SU-DHL-6 (cell line): ENCODE measurements at regions not wholly inside any gene's neighbourhood (a gene's known extent, or its start where the extent isn't known, plus 50 kb on each side); places are given as distances from the start of the nearest gene placed in this dataset.

Experiments
- H2AFZ ChIP-seq: fragments of 200-600 bp; sonication (generic); 2 replicates; pipeline ENCODE4 v1.6.1; 2014; ENCODE audit warnings: low read depth, mild to moderate bottlenecking, moderate library complexity, mixed read lengths, antibody characterized with exemption, low read length; ENCODE audit not compliant: severe bottlenecking
- H3F3A ChIP-seq: fragments of 200-600 bp; shearing (Covaris generic); 2 replicates; pipeline ENCODE4 v1.6.0; 2016; ENCODE audit warnings: antibody characterized with exemption, mild to moderate bottlenecking; ENCODE audit not compliant: insufficient read depth
- H3K27ac ChIP-seq: fragments of 200-600 bp; sonication (generic); 2 replicates; pipeline ENCODE4 v1.5.1; 2016; ENCODE audit warnings: low read depth, mild to moderate bottlenecking, low read length, moderate library complexity, mixed read lengths
- H3K27me3 ChIP-seq: fragments of 200-600 bp; sonication (generic), shearing (Covaris generic); 2 replicates; pipeline ENCODE4 v1.6.0; 2014; ENCODE audit warnings: mild to moderate bottlenecking, low read length
- H3K36me3 ChIP-seq: fragments of 200-600 bp; sonication (generic); 2 replicates; pipeline ENCODE4 v1.6.1; 2014; ENCODE audit warnings: mild to moderate bottlenecking, low read length, mixed read lengths
- H3K4me2 ChIP-seq: fragments of 300-600, 200-600 bp; shearing (Covaris generic), sonication (generic); 2 replicates; pipeline ENCODE4 v1.6.0; 2014; ENCODE audit warnings: low read length, low read depth, mild to moderate bottlenecking; ENCODE audit not compliant: poor library complexity, severe bottlenecking
- H3K4me3 ChIP-seq: fragments of 200-600 bp; sonication (generic); 2 replicates; pipeline ENCODE4 v1.5.1; 2014; ENCODE audit warnings: antibody characterized with exemption, low read length, mild to moderate bottlenecking, mixed read lengths; ENCODE audit not compliant: insufficient read depth, poor library complexity, severe bottlenecking
- H3K79me2 ChIP-seq: fragments of 200-600 bp; sonication (generic); 2 replicates; pipeline ENCODE4 v1.6.1; 2014; ENCODE audit warnings: mild to moderate bottlenecking, low read length, moderate library complexity; ENCODE audit not compliant: insufficient read depth
- H3K9ac ChIP-seq: fragments of 200-600 bp; sonication (generic); 2 replicates; pipeline ENCODE4 v1.7.0; 2014; ENCODE audit warnings: mild to moderate bottlenecking, low read length
- H3K9me2 ChIP-seq: fragments of 200-600 bp; sonication (generic); replicated peaks from 2 replicates; pipeline ENCODE4 v1.6.1; 2014; ENCODE audit warnings: low read length; ENCODE audit not compliant: insufficient read depth
- H3K9me3 ChIP-seq: fragments of 200-600 bp; sonication (generic); 2 replicates; pipeline ENCODE4 v1.6.1; 2014; ENCODE audit warnings: low read length, mixed read lengths; ENCODE audit not compliant: insufficient read depth
- H4K20me1 ChIP-seq: fragments of 200-600 bp; sonication (generic); 2 replicates; pipeline ENCODE4 v1.6.1; 2014; ENCODE audit warnings: low read depth, mild to moderate bottlenecking, antibody characterized with exemption, low read length, moderate library complexity, mixed read lengths
- EZH2phosphoT487 ChIP-seq: fragments of 200-600 bp; sonication (generic), shearing (Covaris generic); conservative IDR thresholded peaks from 2 replicates; pipeline ENCODE4 v1.6.1; 2018; ENCODE audit warnings: mild to moderate bottlenecking, antibody characterized with exemption, low read length, moderate library complexity, mixed read lengths
- TF ChIP-seq, protein P1 (sequence below): fragments of 200-600 bp; sonication (generic); IDR thresholded peaks from one replicate; pipeline ENCODE4 v1.5.1; 2017; ENCODE audit warnings: antibody characterized with exemption, mild to moderate bottlenecking, low read length, moderate library complexity; ENCODE audit not compliant: insufficient read depth, poor library complexity, severe bottlenecking

GRCh38 chr9:88266416-88266815, 121.8 kb upstream of the SPIN1 start:
- Histone ChIP-seq H2AFZ (no peak overlapping the region), H3K79me2 (no peaks in the 10 kb centered on the region), H3K36me3 (no peaks in the 10 kb centered on the region), H3K9me2 (no peaks in the 10 kb centered on the region), H3K9ac (no peak overlapping the region), H3K4me3 (no peak overlapping the region), H3K4me2 (no peak overlapping the region), H3K9me3 (no peaks in the 10 kb centered on the region), H3K27me3 (no peaks in the 10 kb centered on the region), H3F3A (no peaks in the 10 kb centered on the region), H3K27ac (no peak overlapping the region), H4K20me1 (no peaks in the 10 kb centered on the region)
- TF ChIP-seq, protein P1, sequence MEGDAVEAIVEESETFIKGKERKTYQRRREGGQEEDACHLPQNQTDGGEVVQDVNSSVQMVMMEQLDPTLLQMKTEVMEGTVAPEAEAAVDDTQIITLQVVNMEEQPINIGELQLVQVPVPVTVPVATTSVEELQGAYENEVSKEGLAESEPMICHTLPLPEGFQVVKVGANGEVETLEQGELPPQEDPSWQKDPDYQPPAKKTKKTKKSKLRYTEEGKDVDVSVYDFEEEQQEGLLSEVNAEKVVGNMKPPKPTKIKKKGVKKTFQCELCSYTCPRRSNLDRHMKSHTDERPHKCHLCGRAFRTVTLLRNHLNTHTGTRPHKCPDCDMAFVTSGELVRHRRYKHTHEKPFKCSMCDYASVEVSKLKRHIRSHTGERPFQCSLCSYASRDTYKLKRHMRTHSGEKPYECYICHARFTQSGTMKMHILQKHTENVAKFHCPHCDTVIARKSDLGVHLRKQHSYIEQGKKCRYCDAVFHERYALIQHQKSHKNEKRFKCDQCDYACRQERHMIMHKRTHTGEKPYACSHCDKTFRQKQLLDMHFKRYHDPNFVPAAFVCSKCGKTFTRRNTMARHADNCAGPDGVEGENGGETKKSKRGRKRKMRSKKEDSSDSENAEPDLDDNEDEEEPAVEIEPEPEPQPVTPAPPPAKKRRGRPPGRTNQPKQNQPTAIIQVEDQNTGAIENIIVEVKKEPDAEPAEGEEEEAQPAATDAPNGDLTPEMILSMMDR = no peak
- no peak for TF ChIP-seq EZH2phosphoT487

DNA sequence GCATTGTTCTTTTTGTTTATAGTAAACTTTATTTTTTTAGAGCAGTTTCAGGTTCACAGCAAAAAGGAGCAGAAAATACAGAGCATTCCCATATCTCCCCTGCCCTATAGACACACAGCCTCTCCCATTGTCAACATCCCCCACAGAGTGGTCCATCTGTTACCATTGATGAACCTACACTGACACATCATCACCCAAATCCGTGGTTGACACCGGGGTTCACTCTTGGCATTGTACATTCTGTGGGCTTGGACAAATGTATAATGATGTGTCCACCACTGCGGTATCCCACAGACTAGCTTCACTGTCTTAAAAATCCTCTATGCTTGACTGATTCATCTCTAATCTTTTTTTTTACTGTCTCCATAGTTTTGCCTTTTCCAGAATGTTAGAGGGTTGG, 120.7 kb upstream of the SPATA31C2 start:
- Histone ChIP-seq H4K20me1 (no peaks in the 10 kb centered on the region), H3K79me2 (no peaks in the 10 kb centered on the region), H3K9me3 (no peaks in the 10 kb centered on the region), H3K9ac (no peak overlapping the region), H3K27ac (no peak overlapping the region), H2AFZ (no peak overlapping the region), H3K9me2 (no peaks in the 10 kb centered on the region), H3F3A (no peaks in the 10 kb centered on the region), H3K36me3 (no peaks in the 10 kb centered on the region), H3K27me3 (no peaks in the 10 kb centered on the region), H3K4me3 (no peak overlapping the region), H3K4me2 (no peak overlapping the region)
- no peak for TF ChIP-seq EZH2phosphoT487
- TF ChIP-seq, protein P1 = no peak

DNA sequence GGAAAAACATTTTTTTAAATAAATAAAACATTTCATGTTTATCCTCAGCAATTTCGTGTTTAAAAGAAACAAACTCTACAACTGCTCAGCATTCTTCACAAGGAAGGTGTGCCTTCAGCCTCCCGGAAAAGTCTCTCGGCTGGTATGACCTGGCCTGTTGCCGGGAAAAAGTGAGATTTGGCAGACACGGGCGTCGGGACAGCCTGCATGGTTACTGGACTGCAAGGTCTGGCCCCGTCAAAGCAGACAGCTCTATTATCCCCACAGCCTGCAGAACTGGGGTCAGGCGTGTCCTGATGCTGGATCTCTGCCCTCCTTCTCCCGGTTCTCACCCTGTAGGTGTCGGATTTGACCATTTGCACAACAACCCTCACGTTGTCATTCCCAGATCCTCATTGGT, 120.3 kb upstream of the SPATA31C2 start:
- Histone ChIP-seq H3K9me2 (no peaks in the 10 kb centered on the region), H3K79me2 (no peaks in the 10 kb centered on the region), H3K27me3 (no peaks in the 10 kb centered on the region), H3K9me3 (no peaks in the 10 kb centered on the region), H3F3A (no peaks in the 10 kb centered on the region), H3K4me2 (no peak overlapping the region), H2AFZ (no peak overlapping the region), H3K9ac (no peak overlapping the region), H4K20me1 (no peaks in the 10 kb centered on the region), H3K36me3 (no peaks in the 10 kb centered on the region), H3K4me3 (no peak overlapping the region), H3K27ac (no peak overlapping the region)
- no peak for TF ChIP-seq EZH2phosphoT487
- TF ChIP-seq, protein P1 = no peak

DNA sequence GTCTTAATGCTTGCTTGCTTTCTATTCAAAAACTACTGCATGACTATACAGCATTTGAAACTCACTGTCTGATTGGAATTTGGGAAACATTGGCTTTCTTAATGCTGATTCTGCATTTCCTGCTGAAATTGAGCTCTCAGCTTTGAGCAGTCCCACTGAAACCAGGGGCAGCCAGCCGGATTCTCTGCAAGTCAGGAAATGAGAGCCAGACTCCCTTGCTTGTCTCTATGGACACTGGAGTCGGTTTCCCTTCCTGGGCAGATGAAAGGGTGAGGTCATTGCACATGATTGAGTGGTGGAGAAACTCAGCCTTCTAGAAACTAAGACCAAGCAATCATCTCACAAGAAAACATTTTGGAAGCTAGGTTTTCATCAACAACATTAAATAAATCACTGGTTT, 119.7 kb upstream of the SPATA31C2 start:
- no peaks in the 10 kb centered on the region for H3F3A ChIP-seq
- H3K9me2 ChIP-seq = no peaks in the 10 kb centered on the region
- H3K9ac ChIP-seq = no peak overlapping the region
- H2AFZ ChIP-seq = no peak overlapping the region
- no peak for TF ChIP-seq EZH2phosphoT487
- TF ChIP-seq, protein P1 = no peak
- H3K79me2 ChIP-seq = no peaks in the 10 kb centered on the region
- H3K4me3 ChIP-seq = no peak overlapping the region
- H3K4me2 ChIP-seq = no peak overlapping the region
- H3K36me3 ChIP-seq = no peaks in the 10 kb centered on the region
- no peak overlapping the region for H3K27ac ChIP-seq
- no peaks in the 10 kb centered on the region for H4K20me1 ChIP-seq
- H3K27me3 ChIP-seq = no peaks in the 10 kb centered on the region
- no peaks in the 10 kb centered on the region; the same call in 1 of the 2 replicates for H3K9me3 ChIP-seq
